A673 (cell line): ENCODE measurements at regions not wholly inside any gene's neighbourhood (a gene's known extent, or its start where the extent isn't known, plus 50 kb on each side); places are given as distances from the start of the nearest gene placed in this dataset.
A peak's percentile ranks its signal among the peaks of the same experiment; 100 is the strongest.

ENCODE experiments used
- BruUV-seq: library from RNA; stranded (reverse); fragments of 400-500 nt; replicated peaks from 2 replicates; lab custom pipeline; 2021; lab: Mats Ljungman, UMichigan
- CTCF ChIA-PET: fragments of 300-600 bp; sonication (Branson Sonifier 250); formaldehyde crosslinking; loops from one replicate; lab custom pipeline; 2022; ENCODE audit warnings: antibody characterized with exemption; lab: Charles Lee
- POLR2A ChIA-PET: fragments of 300-600 bp; sonication (Branson Sonifier 250); formaldehyde crosslinking; loops from one replicate; lab custom pipeline; 2022; ENCODE audit warnings: antibody characterized with exemption; ENCODE audit not compliant: low non-redundant PET; lab: Charles Lee
- DNase-seq: peaks from one replicate; pipeline ENCODE4 v3.0.0-alpha.2; 2015; ENCODE audit warnings: low spot score
- H3K27ac ChIP-seq: fragments of 200-600 bp; sonication (generic); 2 replicates; pipeline ENCODE4 v1.5.1; 2016; ENCODE audit warnings: mixed run types, low read depth, mild to moderate bottlenecking, mixed read lengths, antibody characterized with exemption, low read length; ENCODE audit not compliant: poor library complexity, severe bottlenecking
- H3K27me3 ChIP-seq: fragments of 200-600 bp; sonication (generic); replicated peaks from 2 replicates; pipeline ENCODE4 v1.6.1; 2017; ENCODE audit warnings: mixed run types, low read depth, mild to moderate bottlenecking, mixed read lengths, antibody characterized with exemption, low read length; ENCODE audit not compliant: insufficient read depth, poor library complexity
- H3K36me3 ChIP-seq: fragments of 200-600 bp; sonication (generic); 2 replicates; pipeline ENCODE4 v1.6.1; 2016; ENCODE audit warnings: mixed run types, mild to moderate bottlenecking, mixed read lengths, antibody characterized with exemption, low read length; ENCODE audit not compliant: insufficient read depth, poor library complexity, severe bottlenecking
- H3K4me1 ChIP-seq: fragments of 200-600 bp; sonication (generic); 2 replicates; pipeline ENCODE4 v1.6.1; 2017; ENCODE audit warnings: mixed run types, mild to moderate bottlenecking, mixed read lengths, antibody characterized with exemption, low read length; ENCODE audit not compliant: insufficient read depth, poor library complexity, severe bottlenecking
- H3K4me3 ChIP-seq: fragments of 200-600 bp; sonication (generic); 2 replicates; pipeline ENCODE4 v1.5.1; 2016; ENCODE audit warnings: low read depth, mixed run types, mild to moderate bottlenecking, mixed read lengths, low read length; ENCODE audit not compliant: poor library complexity, severe bottlenecking
- H3K9me3 ChIP-seq: fragments of 200-600 bp; sonication (generic); 2 replicates; pipeline ENCODE4 v1.6.1; 2016; ENCODE audit warnings: mixed run types, low read depth, mild to moderate bottlenecking, mixed read lengths, antibody characterized with exemption, low read length; ENCODE audit not compliant: poor library complexity, severe bottlenecking
- CTCF ChIP-seq: fragments of 300-800, 200-600 bp; sonication (generic); conservative IDR thresholded peaks from 2 replicates; pipeline ENCODE4 v1.5.1; 2017; ENCODE audit warnings: low read depth, mild to moderate bottlenecking, antibody characterized with exemption, low read length, moderate library complexity, mixed read lengths
- EZH2 ChIP-seq: fragments of 200-600 bp; sonication (generic); IDR thresholded peaks from 2 replicates; pipeline ENCODE4 v1.6.1; 2017; ENCODE audit warnings: borderline replicate concordance, low read depth, mild to moderate bottlenecking, mixed read lengths, antibody characterized with exemption, low read length; ENCODE audit not compliant: poor library complexity, severe bottlenecking
- intact Hi-C: fragments of 100-400 bp; cut with micrococcal nuclease; formaldehyde crosslinking; loops from one replicate; pipeline ENCODE4 v1.10.0; 2022; ENCODE audit not compliant: unreplicated experiment

- Histone ChIP-seq H3K27ac (no peak overlapping the region), H3K9me3 (peaks cover 5% of the 10 kb centered on the region), H3K4me1 (no peaks in the 10 kb centered on the region), H3K4me3 (no peak overlapping the region), H3K27me3 (no peaks in the 10 kb centered on the region), H3K36me3 (no peaks in the 10 kb centered on the region)
- BruUV-seq: no TSS peak
- intact Hi-C loops: no loop called here
- TF ChIP-seq CTCF (no peak), EZH2 (no peak)
- CTCF ChIA-PET: no interaction called here
- no peak for DNase-seq
- POLR2A ChIA-PET: no interaction called here
Measured at GRCh38 chr12:58523360-58523759, 396.9 kb downstream of the LRIG3 start.

GRCh38 chr12:58528271-58528670 lies 392.0 kb downstream of the LRIG3 start:
- H3K27ac ChIP-seq: no peak overlapping the region
- H3K4me1 ChIP-seq: no peaks in the 10 kb centered on the region
- DNase-seq: no peak
- H3K4me3 ChIP-seq: no peak overlapping the region
- POLR2A ChIA-PET: no interaction called here
- TF ChIP-seq EZH2 (no peak), CTCF (no peak)
- intact Hi-C loops: no loop called here
- no peaks in the 10 kb centered on the region for H3K9me3 ChIP-seq
- CTCF ChIA-PET: no interaction called here
- no TSS peak for BruUV-seq
- no peaks in the 10 kb centered on the region for H3K27me3 ChIP-seq
- H3K36me3 ChIP-seq: no peaks in the 10 kb centered on the region

GRCh38 chr12:58529114-58529665 lies 391.1 kb downstream of the LRIG3 start:
- no TSS peak for BruUV-seq
- H3K27me3 ChIP-seq: no peaks in the 10 kb centered on the region
- intact Hi-C loops: no loop called here
- DNase-seq: peak; percentile 9
- ChIA-PET CTCF (no interaction called here), POLR2A (no interaction called here)
- no peaks in the 10 kb centered on the region for H3K4me1 ChIP-seq
- TF ChIP-seq EZH2 (no peak), CTCF (no peak)
- H3K36me3 ChIP-seq: no peaks in the 10 kb centered on the region
- no peaks in the 10 kb centered on the region for H3K9me3 ChIP-seq
- H3K4me3 ChIP-seq: no peak overlapping the region
- no peak overlapping the region for H3K27ac ChIP-seq
